NCI-H2196 (cell line): ENCODE measurements at regions not wholly inside any gene's neighbourhood (a gene's known extent, or its start where the extent isn't known, plus 50 kb on each side); places are given as distances from the start of the nearest gene placed in this dataset.

Experiments
- DNase-seq: peaks from one replicate; lab custom pipeline; 2025; ENCODE audit not compliant: unreplicated experiment; lab: John Stamatoyannopoulos, UW

- no peak for DNase-seq
Observed at GRCh38 chr9:87320146-87320884, 177.4 kb upstream of the DAPK1 start.

- no peak for DNase-seq
Observed at GRCh38 chr9:87322840-87323635, 174.6 kb upstream of the DAPK1 start.

- no peak for DNase-seq
Observed at GRCh38 chr9:87323928-87324327, 173.7 kb upstream of the DAPK1 start.

DNA sequence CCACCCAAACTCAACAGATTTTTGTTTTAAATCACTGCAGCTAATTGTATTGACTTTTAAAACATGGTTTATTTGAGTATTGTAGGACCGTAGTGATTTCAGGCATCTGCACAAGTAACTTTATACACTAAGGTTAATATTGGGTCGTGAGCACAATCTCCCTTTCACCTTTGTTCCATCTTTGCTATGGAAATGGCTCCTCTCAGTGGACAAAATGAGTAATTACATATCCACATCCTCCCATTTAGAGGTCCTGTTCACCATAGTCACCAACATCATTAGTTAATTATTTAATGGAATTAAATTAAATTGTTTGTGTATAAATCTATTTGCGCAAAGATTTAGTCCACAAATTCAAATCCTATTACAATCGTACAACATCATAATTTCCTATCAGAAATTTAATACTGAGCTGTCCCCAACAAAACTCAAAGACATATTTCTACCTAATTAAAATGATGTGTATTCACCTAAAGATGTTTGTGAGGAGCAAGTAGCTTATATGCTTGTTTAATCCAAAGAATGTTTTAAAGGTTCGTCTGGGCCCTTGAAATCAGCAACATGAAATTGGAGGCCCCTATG is 173.0 kb upstream of the DAPK1 start:
- DNase-seq: peak; percentile 47

- DNase-seq: no peak
Observed at GRCh38 chr9:87327575-87328125, 170.0 kb upstream of the DAPK1 start.

DNA sequence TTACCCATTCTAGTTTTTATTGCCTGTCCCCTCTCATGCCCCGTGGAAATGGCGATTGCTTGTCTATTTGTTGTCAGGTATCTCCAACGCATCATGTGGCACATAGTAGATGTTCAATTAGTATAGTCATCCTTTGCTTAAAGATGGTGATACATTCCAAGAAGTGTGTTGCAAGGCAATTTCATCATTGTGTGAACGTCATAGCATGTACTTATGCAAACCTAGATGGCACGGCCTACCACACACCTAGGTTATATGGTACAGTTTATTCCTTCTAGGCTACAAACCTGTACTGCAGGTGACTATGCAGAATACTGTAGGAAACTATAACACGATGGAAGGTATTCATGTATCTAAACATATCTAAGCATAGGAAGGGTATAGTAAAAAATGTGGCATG is 163.9 kb upstream of the DAPK1 start:
- no peak for DNase-seq

DNA sequence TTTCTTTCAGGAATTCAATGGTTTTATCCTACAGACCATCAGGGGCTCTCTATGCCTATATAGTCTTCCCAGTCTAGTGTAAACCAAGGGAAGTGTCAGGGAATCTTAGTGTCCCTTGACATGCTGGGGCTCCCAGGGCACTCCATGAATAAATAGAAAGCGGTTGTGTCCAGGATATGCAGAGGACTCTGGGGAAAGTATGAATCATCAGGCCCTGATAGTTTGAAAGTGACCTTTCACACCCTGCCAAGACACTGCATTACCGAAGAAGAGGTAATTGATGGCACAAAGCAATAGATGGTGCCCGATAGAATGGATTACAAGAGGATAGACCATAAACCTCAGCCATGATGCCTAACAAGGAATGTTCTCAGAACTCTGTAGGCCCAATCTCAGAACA is 163.3 kb upstream of the DAPK1 start:
- no peak for DNase-seq

DNA sequence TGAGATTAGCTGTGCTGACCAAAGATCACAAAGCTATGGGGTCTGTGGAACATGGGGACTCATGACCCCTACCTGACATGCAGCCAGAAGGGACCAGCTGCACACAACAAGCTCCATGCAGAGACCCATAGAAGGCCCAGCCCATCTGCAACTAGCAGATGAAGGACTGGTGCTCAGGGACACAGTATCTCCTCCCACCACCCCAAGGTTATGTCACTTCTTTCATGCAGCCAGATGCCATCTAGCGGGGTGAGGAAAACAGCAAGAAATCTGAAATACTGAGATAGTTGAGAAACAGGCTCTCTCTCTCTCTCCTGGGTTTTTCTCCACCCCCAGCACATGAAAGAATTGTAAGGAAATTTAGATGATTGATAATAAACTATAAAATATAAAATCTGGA is 161.3 kb upstream of the DAPK1 start:
- DNase-seq: no peak

DNA sequence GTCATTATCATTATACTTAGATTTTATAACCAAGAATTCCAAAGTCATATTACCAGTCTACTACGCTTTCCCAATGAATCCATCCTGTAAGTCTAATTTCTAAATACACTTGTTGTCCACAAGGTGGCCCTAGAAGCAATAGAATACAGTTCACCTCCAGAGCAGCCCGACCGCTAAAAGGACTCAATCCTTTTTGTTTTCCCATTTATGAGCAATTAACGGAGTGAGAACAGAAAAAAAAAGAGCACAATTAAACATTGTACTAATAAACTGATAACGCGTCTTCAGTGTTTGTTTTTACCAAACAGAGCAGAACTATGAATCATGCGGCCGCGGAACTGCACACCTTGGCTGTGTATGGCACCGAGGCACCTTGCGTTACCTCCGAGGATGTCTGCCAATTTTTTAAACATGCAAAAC is 160.7 kb upstream of the DAPK1 start:
- DNase-seq: peak; percentile 51

DNA sequence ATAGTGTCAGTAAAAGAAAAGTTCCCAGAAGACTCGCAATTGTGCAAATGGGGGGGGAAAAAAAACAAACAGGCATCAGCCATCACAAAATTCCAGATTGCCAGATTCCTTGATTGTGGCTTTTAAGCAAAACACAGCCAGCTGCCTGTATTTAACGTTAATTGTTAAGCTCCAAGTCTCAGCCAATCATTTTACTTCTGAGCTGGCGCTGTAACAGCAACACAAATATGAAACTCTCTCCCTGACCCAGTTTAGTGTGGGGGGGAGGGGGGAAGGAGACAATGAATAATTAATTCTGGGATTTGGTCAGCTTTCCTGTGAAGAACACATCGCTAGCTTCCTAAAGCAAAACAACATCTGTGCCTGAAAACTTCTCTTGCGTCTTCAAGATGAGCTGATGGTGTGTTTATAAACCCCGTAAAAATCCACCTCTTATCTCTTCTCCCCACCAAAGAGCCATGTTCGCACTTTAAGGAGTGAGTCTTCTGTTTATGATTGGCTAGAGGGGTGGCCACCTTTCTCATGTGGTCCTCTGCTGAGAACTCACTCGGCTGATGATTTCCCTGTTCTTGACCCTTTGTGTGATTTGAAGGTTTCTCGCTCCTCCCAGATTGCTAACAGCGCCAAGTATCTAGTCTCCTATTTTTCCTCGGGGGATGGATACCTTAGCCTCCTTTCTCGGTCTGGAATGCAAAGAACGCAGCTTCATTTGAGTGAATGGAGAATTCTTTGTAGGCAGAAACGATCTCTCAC is 160.2 kb upstream of the DAPK1 start:
- DNase-seq: no peak

- DNase-seq: no peak
Observed at GRCh38 chr9:87338088-87338989, 159.3 kb upstream of the DAPK1 start.

DNA sequence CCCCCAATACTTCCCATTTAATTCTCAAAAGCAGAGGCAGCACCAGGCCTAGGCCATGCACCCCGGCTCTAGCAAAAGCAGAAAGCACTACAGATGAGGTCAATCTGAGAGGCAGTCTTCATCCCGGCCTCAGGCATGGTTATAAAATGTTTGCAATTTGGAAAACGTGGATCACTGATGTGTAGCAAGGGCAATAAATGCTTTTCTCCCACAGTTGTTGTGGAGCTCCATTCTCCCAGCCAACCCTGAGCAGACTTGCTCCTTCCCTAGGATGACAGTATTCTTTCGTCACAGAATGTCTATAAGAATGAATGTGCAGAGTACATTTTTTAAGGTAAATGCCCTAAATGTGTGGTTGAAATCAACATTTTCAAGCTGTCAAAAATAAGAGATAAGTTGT is 157.3 kb upstream of the DAPK1 start:
- no peak for DNase-seq

- DNase-seq: no peak
Observed at GRCh38 chr9:87342743-87343142, 154.9 kb upstream of the DAPK1 start.

GRCh38 chr9:87343816-87344430 is 153.7 kb upstream of the DAPK1 start:
- DNase-seq: no peak

- no peak for DNase-seq
Observed at GRCh38 chr9:87346061-87346665, 151.5 kb upstream of the DAPK1 start.

DNA sequence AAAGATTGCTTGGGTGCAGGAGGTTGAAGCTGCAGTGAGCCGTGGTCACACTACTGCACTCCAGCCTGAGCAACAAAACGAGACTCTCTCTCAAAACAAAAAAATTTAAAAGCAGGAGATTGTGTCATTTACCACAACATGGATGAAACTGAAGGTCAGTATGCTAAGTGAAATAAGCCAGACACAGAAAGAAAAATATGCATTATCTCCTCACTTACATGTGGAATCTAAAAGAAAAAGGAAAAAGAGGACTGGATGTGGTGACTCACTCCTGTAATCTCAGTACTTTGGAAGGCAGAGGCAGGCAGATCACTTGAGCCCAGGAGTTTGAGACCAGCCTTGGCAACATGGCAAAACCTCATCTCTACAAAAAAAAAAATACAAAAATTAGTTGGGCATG is 146.8 kb upstream of the DAPK1 start:
- DNase-seq: no peak

DNA sequence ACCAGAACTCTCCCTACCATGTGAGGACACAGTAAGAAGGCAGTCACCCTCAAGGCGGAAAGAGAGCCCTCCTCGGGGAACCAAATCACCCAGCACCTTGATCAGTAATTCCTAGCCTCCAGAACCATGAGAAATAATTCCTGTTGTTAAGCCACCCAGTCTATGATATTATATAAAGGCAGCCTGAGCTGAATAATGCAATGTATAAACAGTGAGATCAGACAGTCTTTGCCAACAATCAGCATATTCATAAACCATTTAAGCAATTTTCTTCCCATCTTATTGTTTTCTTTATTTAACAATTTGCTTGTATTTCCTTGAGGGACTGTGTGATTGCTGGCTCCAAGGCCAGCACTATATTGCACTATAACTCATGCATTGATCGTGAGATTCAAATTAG is 144.4 kb upstream of the DAPK1 start:
- DNase-seq: no peak

DNA sequence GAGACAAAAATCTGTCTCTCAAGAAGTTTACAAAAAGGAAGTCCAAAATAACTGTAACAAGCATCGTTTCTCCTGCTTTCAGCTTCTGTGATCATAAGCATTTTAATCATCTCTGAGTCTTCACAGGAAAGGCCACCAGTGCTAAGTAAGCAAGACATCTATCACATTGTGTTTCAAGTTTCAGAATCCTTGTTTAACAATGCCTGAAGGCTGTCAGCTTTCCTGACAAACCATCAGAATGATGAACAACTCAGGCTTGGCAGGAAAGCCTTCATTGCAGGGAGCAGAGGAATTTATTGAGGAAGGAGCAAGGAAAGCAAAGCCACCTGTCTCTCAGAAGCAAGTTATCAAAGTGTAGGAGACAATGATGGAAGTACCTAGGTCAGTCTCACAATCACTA is 143.5 kb upstream of the DAPK1 start:
- DNase-seq: no peak

GRCh38 chr9:87357600-87357999 is 140.1 kb upstream of the DAPK1 start:
- DNase-seq: no peak
